ENCODE measurements at regions not wholly inside any gene's neighbourhood (a gene's known extent, or its start where the extent isn't known, plus 50 kb on each side); places are given as distances from the start of the nearest gene placed in this dataset.

DNA sequence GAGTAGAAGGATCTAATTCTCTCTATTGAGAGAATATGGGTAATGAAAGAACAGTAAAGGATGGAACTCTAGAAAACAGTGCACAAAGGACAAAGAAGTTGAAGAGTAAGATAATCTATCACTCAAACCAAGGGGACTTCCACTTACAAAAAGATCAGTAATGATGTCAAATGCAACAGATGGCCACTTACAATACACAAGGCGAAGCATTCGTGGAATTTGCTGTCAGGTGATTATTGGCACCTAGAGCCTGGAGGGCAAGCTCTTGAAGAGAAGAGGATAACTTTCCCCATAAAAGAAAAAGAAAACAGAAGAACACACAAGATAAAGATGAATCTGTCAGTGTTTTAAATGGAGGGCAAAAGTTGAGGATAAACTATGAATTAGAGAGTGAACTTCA lies 256.0 kb upstream of the TCF21 start:
- Histone ChIP-seq H3K27me3 (ENCODE audit: control insufficient read depth in 2 of 2, insufficient read depth in 2 of 2, low read length in 2 of 2) (no peaks in the 10 kb centered on the region), H3K9me3 (replicated peaks; ENCODE audit: control insufficient read depth, insufficient read depth, low read depth, low read length) (no peaks in the 10 kb centered on the region), H2AFZ (ENCODE audit: low read depth, low read length) (no peak overlapping the region), H4K20me1 (replicated peaks; ENCODE audit: control insufficient read depth, insufficient read depth, low read length) (no peaks in the 10 kb centered on the region), H3K9me1 (ENCODE audit: control insufficient read depth, insufficient read depth, low read length) (no peaks in the 10 kb centered on the region), H3K4me1 (replicated peaks in 1 of 2; ENCODE audit: control insufficient read depth in 2 of 2, insufficient read depth in 2 of 2, low read length in 2 of 2) (no peaks in the 10 kb centered on the region), H3K4me3 (no peak overlapping the region), H3K9ac (ENCODE audit: insufficient read depth in 1 of 2, low read depth in 2 of 2, low read length in 2 of 2) (no peak overlapping the region), H3K4me2 (ENCODE audit: insufficient read depth, low read length) (no peak overlapping the region), H3K79me2 (ENCODE audit: control insufficient read depth, insufficient read depth, low read length) (no peaks in the 10 kb centered on the region), H3K36me3 (ENCODE audit: control insufficient read depth, insufficient read depth, low read length) (no peaks in the 10 kb centered on the region), H3K27ac (ENCODE audit: extremely low read depth, low read depth, low read length) (no peak overlapping the region)
- ChIA-PET CTCF (ENCODE audit: low intra/inter-chr PET ratio) (no interaction called here), POLR2A (no interaction called here)
- TF ChIP-seq, protein P1, sequence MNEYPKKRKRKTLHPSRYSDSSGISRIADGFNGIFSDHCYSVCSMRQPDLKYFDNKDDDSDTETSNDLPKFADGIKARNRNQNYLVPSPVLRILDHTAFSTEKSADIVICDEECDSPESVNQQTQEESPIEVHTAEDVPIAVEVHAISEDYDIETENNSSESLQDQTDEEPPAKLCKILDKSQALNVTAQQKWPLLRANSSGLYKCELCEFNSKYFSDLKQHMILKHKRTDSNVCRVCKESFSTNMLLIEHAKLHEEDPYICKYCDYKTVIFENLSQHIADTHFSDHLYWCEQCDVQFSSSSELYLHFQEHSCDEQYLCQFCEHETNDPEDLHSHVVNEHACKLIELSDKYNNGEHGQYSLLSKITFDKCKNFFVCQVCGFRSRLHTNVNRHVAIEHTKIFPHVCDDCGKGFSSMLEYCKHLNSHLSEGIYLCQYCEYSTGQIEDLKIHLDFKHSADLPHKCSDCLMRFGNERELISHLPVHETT (CRISPR knock-in tag; conservative IDR thresholded peaks at IDR 0.05 in 1 of 2, IDR thresholded peaks at IDR 0.05 in 1 of 2): no peak
- in situ Hi-C loops (cut with MboI): no loop called here
- 0% methylated on average over 2 of the region's 2 CpGs for WGBS (ENCODE audit: insufficient coverage, low coverage, missing lambda C conversion rate)
- DNase-seq (ENCODE audit: extremely low read depth in 1 of 4, low spot score in 3 of 4) (no peak), ATAC-seq (no peak), FAIRE-seq (no peak)
- no TSS peak for BruUV-seq (replicated peaks)
- intact Hi-C loops (cut with micrococcal nuclease): no loop called here

DNA sequence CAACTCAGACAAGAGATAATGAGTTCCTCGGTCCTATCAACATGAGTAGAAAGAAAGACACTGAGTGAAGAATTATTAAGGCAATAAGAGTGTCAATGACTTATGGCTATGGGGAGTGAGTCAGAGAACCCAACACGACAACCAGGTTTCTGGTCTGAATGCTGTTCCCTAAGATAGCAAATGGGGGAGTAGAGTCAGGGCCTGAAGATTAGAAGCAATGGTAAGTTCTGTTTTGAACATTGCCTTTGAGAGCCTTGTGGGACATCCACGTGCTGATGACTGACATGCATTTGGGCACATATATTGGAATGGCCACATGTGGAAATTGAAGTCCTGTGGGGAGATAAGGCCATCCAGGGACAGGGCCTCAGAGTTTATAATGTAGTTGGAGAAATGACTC lies 254.4 kb upstream of the TCF21 start:
- no peaks in the 10 kb centered on the region for H3K79me2 ChIP-seq (ENCODE audit: control insufficient read depth, insufficient read depth, low read length)
- H3K4me3 ChIP-seq: no peak overlapping the region
- no peaks in the 10 kb centered on the region for H3K4me1 ChIP-seq (replicated peaks in 1 of 2; ENCODE audit: control insufficient read depth in 2 of 2, insufficient read depth in 2 of 2, low read length in 2 of 2)
- no peak for FAIRE-seq
- no peak overlapping the region for H3K9ac ChIP-seq (ENCODE audit: insufficient read depth in 1 of 2, low read depth in 2 of 2, low read length in 2 of 2)
- no peak overlapping the region for H3K4me2 ChIP-seq (ENCODE audit: insufficient read depth, low read length)
- in situ Hi-C loops (cut with MboI) (no loop called here), intact Hi-C loops (cut with micrococcal nuclease) (no loop called here)
- no peak overlapping the region for H2AFZ ChIP-seq (ENCODE audit: low read depth, low read length)
- CTCF ChIA-PET (ENCODE audit: low intra/inter-chr PET ratio): no interaction called here
- H3K9me3 ChIP-seq (replicated peaks; ENCODE audit: control insufficient read depth, insufficient read depth, low read depth, low read length): no peaks in the 10 kb centered on the region
- H4K20me1 ChIP-seq (replicated peaks; ENCODE audit: control insufficient read depth, insufficient read depth, low read length): no peaks in the 10 kb centered on the region
- no peaks in the 10 kb centered on the region for H3K27me3 ChIP-seq (ENCODE audit: control insufficient read depth in 2 of 2, insufficient read depth in 2 of 2, low read length in 2 of 2)
- POLR2A ChIA-PET: no interaction called here
- H3K36me3 ChIP-seq (ENCODE audit: control insufficient read depth, insufficient read depth, low read length): no peaks in the 10 kb centered on the region
- no peak for ATAC-seq
- no TSS peak for BruUV-seq (replicated peaks)
- DNase-seq (ENCODE audit: extremely low read depth in 1 of 4, low spot score in 3 of 4): no peak
- 0% methylated on average over 3 of the region's 3 CpGs for WGBS (ENCODE audit: insufficient coverage, low coverage, missing lambda C conversion rate)
- no peak overlapping the region for H3K27ac ChIP-seq (ENCODE audit: extremely low read depth, low read depth, low read length)
- no peaks in the 10 kb centered on the region for H3K9me1 ChIP-seq (ENCODE audit: control insufficient read depth, insufficient read depth, low read length)
- TF ChIP-seq ARID1B (IDR thresholded peaks at IDR 0.05) (0 out of 2 replicates have a peak, but pooled peaks have one; percentile 13), CBFA2T2 (conservative IDR thresholded peaks at IDR 0.05) (peak; percentile 56), MYC (IDR thresholded peaks at IDR 0.05; ENCODE audit: low read depth, low read length) (no peak), MYC (CRISPR knock-in tag; IDR thresholded peaks at IDR 0.05; ENCODE audit: borderline replicate concordance, low read depth) (no peak), RFX7 (CRISPR knock-in tag; IDR thresholded peaks at IDR 0.05) (no peak), CBFA2T3 (IDR thresholded peaks at IDR 0.05) (peak; percentile 67), TEAD4 (IDR thresholded peaks at IDR 0.05; ENCODE audit: low read length) (peak; percentile 42; the same call in 1 of the 2 replicates), TEAD4 (CRISPR knock-in tag; IDR thresholded peaks at IDR 0.05; ENCODE audit: borderline replicate concordance) (no peak), FOSL1 (tag; conservative IDR thresholded peaks at IDR 0.05) (peak; percentile 79), ZNF644 (tag; IDR thresholded peaks at IDR 0.05; ENCODE audit: low read depth) (no peak), ZNF133 (CRISPR knock-in tag; IDR thresholded peaks at IDR 0.05) (no peak), TAL1 (IDR thresholded peaks at IDR 0.05) (peak; percentile 29; the same call in 1 of the 2 replicates)
- TF ChIP-seq, protein P2, sequence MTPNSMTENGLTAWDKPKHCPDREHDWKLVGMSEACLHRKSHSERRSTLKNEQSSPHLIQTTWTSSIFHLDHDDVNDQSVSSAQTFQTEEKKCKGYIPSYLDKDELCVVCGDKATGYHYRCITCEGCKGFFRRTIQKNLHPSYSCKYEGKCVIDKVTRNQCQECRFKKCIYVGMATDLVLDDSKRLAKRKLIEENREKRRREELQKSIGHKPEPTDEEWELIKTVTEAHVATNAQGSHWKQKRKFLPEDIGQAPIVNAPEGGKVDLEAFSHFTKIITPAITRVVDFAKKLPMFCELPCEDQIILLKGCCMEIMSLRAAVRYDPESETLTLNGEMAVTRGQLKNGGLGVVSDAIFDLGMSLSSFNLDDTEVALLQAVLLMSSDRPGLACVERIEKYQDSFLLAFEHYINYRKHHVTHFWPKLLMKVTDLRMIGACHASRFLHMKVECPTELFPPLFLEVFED (CRISPR knock-in tag; conservative IDR thresholded peaks at IDR 0.05): no peak

Data from K562 (cell line).